Cardiac muscle cell (in vitro differentiated cells and primary cell): ENCODE measurements at regions not wholly inside any gene's neighbourhood (a gene's known extent, or its start where the extent isn't known, plus 50 kb on each side); places are given as distances from the start of the nearest gene placed in this dataset.
"Not testable (repeated sequence)": the region's sequence is repeated elsewhere in the genome, so short reads cannot be mapped to it uniquely, and the experiment has no call there.

Source experiments
- DNase-seq, 2 donors: peaks; one replicate each; pipeline versions ENCODE4 v3.0.0 to v3.0.0-alpha.2; 2010 to 2017; ENCODE audit warnings: low read depth in 1 of 2, low spot score in 1 of 2
- H3K27ac ChIP-seq: fragments of 200-600 bp; sonication (generic); 2 replicates; pipeline ENCODE4 v1.5.1; 2016
- H3K27me3 ChIP-seq: fragments of 200-600 bp; sonication (generic); 2 replicates; pipeline ENCODE4 v1.6.0; 2016; ENCODE audit warnings: control low read depth
- H3K36me3 ChIP-seq: fragments of 200-600 bp; sonication (generic); 2 replicates; pipeline ENCODE4 v1.5.1; 2016; ENCODE audit warnings: control low read depth
- H3K4me1 ChIP-seq: fragments of 200-600 bp; sonication (generic); 2 replicates; pipeline ENCODE4 v1.8.1; 2017; ENCODE audit warnings: low read depth, mild to moderate bottlenecking, mixed run types
- H3K4me3 ChIP-seq: fragments of 200-600 bp; sonication (generic); 2 replicates; pipeline ENCODE4 v1.5.1; 2016; ENCODE audit warnings: mild to moderate bottlenecking
- H3K9me3 ChIP-seq: fragments of 200-600 bp; sonication (generic); 2 replicates; pipeline ENCODE4 v1.5.1; 2017; ENCODE audit warnings: low read depth, mild to moderate bottlenecking, control low read depth

GRCh38 chr11:67940440-67940839, 63.5 kb downstream of the UNC93B1 start:
- H3K27me3 ChIP-seq, H3K36me3 ChIP-seq, H3K27ac ChIP-seq, H3K9me3 ChIP-seq, H3K4me3 ChIP-seq, DNase-seq, H3K4me1 ChIP-seq: not testable (repeated sequence)

- not testable (repeated sequence) for H3K9me3 ChIP-seq, H3K4me1 ChIP-seq, H3K27me3 ChIP-seq, H3K36me3 ChIP-seq, H3K4me3 ChIP-seq, H3K27ac ChIP-seq
- peak in 1 of 2 donors; percentile 4 for DNase-seq
Observed at GRCh38 chr11:67938964-67939363, 64.9 kb downstream of the UNC93B1 start.

GRCh38 chr11:67938371-67938770, 65.5 kb downstream of the UNC93B1 start:
- DNase-seq, H3K9me3 ChIP-seq, H3K27me3 ChIP-seq: not testable (repeated sequence)

GRCh38 chr11:67923565-67923964, 80.3 kb downstream of the UNC93B1 start:
- H3K9me3 ChIP-seq: not testable (repeated sequence)

More at GRCh38 chr11:67938371-67938770, 65.5 kb downstream of the UNC93B1 start:
- not testable (repeated sequence) for H3K36me3 ChIP-seq, H3K4me3 ChIP-seq, H3K4me1 ChIP-seq, H3K27ac ChIP-seq

GRCh38 chr11:67920546-67920945, 83.4 kb downstream of the UNC93B1 start:
- H3K27ac ChIP-seq: not testable (repeated sequence)

More at GRCh38 chr11:67923565-67923964, 80.3 kb downstream of the UNC93B1 start:
- not testable (repeated sequence) for H3K27ac ChIP-seq, H3K27me3 ChIP-seq, H3K4me1 ChIP-seq, H3K36me3 ChIP-seq, H3K4me3 ChIP-seq, DNase-seq

GRCh38 chr11:67912184-67912583, 91.7 kb downstream of the UNC93B1 start:
- not testable (repeated sequence) for H3K27ac ChIP-seq, H3K4me3 ChIP-seq, H3K9me3 ChIP-seq, H3K27me3 ChIP-seq, H3K4me1 ChIP-seq, DNase-seq, H3K36me3 ChIP-seq

More at GRCh38 chr11:67920546-67920945, 83.4 kb downstream of the UNC93B1 start:
- H3K36me3 ChIP-seq, H3K27me3 ChIP-seq, H3K9me3 ChIP-seq, DNase-seq, H3K4me3 ChIP-seq, H3K4me1 ChIP-seq: not testable (repeated sequence)

GRCh38 chr11:67911211-67911610, 92.7 kb downstream of the UNC93B1 start:
- not testable (repeated sequence) for H3K4me3 ChIP-seq, DNase-seq, H3K27ac ChIP-seq, H3K4me1 ChIP-seq, H3K27me3 ChIP-seq, H3K9me3 ChIP-seq, H3K36me3 ChIP-seq

- not testable (repeated sequence) for H3K27me3 ChIP-seq, DNase-seq, H3K27ac ChIP-seq, H3K9me3 ChIP-seq, H3K4me3 ChIP-seq, H3K36me3 ChIP-seq, H3K4me1 ChIP-seq
Observed at GRCh38 chr11:67910803-67911202, 93.1 kb downstream of the UNC93B1 start.

- H3K9me3 ChIP-seq, H3K27ac ChIP-seq, H3K4me3 ChIP-seq, H3K4me1 ChIP-seq, H3K36me3 ChIP-seq, H3K27me3 ChIP-seq: not testable (repeated sequence)
- DNase-seq: peak in 1 of 2 donors; percentile 27
Observed at GRCh38 chr11:67906969-67907368, 96.9 kb downstream of the UNC93B1 start.

- not testable (repeated sequence) for H3K4me1 ChIP-seq, H3K9me3 ChIP-seq, H3K36me3 ChIP-seq, H3K4me3 ChIP-seq, H3K27ac ChIP-seq, H3K27me3 ChIP-seq
- peak in 1 of 2 donors; percentile 78 for DNase-seq
Observed at GRCh38 chr11:67899462-67899861, 104.4 kb downstream of the UNC93B1 start.

- not testable (repeated sequence) for H3K9me3 ChIP-seq, H3K27me3 ChIP-seq, H3K4me1 ChIP-seq, H3K4me3 ChIP-seq, DNase-seq, H3K27ac ChIP-seq, H3K36me3 ChIP-seq
Observed at GRCh38 chr11:67893487-67893886, 110.4 kb downstream of the UNC93B1 start.

- not testable (repeated sequence) for H3K4me1 ChIP-seq, DNase-seq, H3K27me3 ChIP-seq, H3K4me3 ChIP-seq, H3K27ac ChIP-seq, H3K36me3 ChIP-seq, H3K9me3 ChIP-seq
Observed at GRCh38 chr11:67889646-67890045, 114.3 kb downstream of the UNC93B1 start.

- H3K9me3 ChIP-seq, H3K27me3 ChIP-seq, H3K36me3 ChIP-seq, H3K27ac ChIP-seq, H3K4me1 ChIP-seq, DNase-seq, H3K4me3 ChIP-seq: not testable (repeated sequence)
Observed at GRCh38 chr11:67888056-67888455, 115.8 kb downstream of the UNC93B1 start.

GRCh38 chr11:67886672-67887071, 117.2 kb downstream of the UNC93B1 start:
- H3K9me3 ChIP-seq, H3K36me3 ChIP-seq, DNase-seq, H3K4me3 ChIP-seq, H3K4me1 ChIP-seq, H3K27ac ChIP-seq, H3K27me3 ChIP-seq: not testable (repeated sequence)

- DNase-seq, H3K4me1 ChIP-seq, H3K9me3 ChIP-seq, H3K27me3 ChIP-seq, H3K36me3 ChIP-seq, H3K27ac ChIP-seq, H3K4me3 ChIP-seq: not testable (repeated sequence)
Observed at GRCh38 chr11:67886207-67886606, 117.7 kb downstream of the UNC93B1 start.
